ENCODE measurements at regions not wholly inside any gene's neighbourhood (a gene's known extent, or its start where the extent isn't known, plus 50 kb on each side); places are given as distances from the start of the nearest gene placed in this dataset.

GRCh38 chr4:171612907-171613306 is 200.3 kb upstream of the GALNTL6 start:
- H3K27me3 ChIP-seq (ENCODE audit: insufficient read depth, low read length) = no peaks in the 10 kb centered on the region
- H3K36me3 ChIP-seq (ENCODE audit: control insufficient read depth in 1 of 2, insufficient read depth in 2 of 2, low read length in 2 of 2) = no peaks in the 10 kb centered on the region
- no peak overlapping the region for H3K27ac ChIP-seq (ENCODE audit: low read depth, low read length)
- no peak overlapping the region for H3K9ac ChIP-seq (ENCODE audit: low read length)
- no peak for DNase-seq (ENCODE audit: low read depth, low spot score)
- RAD21 ChIA-PET (ENCODE audit: low non-redundant PET in 1 of 2, low total read pairs in 2 of 2, uncharacterized antibody in 2 of 2, unreplicated experiment in 2 of 2) = no interaction called here
- intact Hi-C loops (cut with micrococcal nuclease) = no loop called here
- CTCF ChIA-PET = no interaction called here
- no peak for ATAC-seq
- TF ChIP-seq JUND (IDR thresholded peaks at IDR 0.05) (no peak), CTCF (IDR thresholded peaks at IDR 0.05 in 2 of 3, conservative IDR thresholded peaks at IDR 0.05 in 1 of 3; ENCODE audit: borderline replicate concordance in 1 of 3, insufficient read depth in 1 of 3, low read depth in 2 of 3, low read length in 2 of 3) (no peak), POLR2A (IDR thresholded peaks at IDR 0.05; ENCODE audit: borderline replicate concordance, extremely low read depth, insufficient read depth, insufficient read length) (no peak), REST (IDR thresholded peaks at IDR 0.05; ENCODE audit: low read depth) (no peak), CEBPB (IDR thresholded peaks at IDR 0.05; ENCODE audit: low read depth) (no peak), SIN3A (IDR thresholded peaks at IDR 0.05; ENCODE audit: low read depth) (no peak), SRF (IDR thresholded peaks at IDR 0.05; ENCODE audit: low read depth) (no peak), POLR2AphosphoS5 (IDR thresholded peaks at IDR 0.05; ENCODE audit: low read depth, low read length) (no peak), ZBTB33 (IDR thresholded peaks at IDR 0.05; ENCODE audit: extremely low read depth, insufficient replicate concordance, low read length) (no peak), ZNF274 (IDR thresholded peaks at IDR 0.05; ENCODE audit: low read depth, low read length) (no peak), ELF1 (IDR thresholded peaks at IDR 0.05; ENCODE audit: borderline replicate concordance, low read depth) (no peak), MAX (IDR thresholded peaks at IDR 0.05) (no peak), EGR1 (IDR thresholded peaks at IDR 0.05; ENCODE audit: low read depth) (no peak), EZH2 (IDR thresholded peaks at IDR 0.05) (no peak), RAD21 (IDR thresholded peaks at IDR 0.05; ENCODE audit: low read depth) (no peak), SP1 (IDR thresholded peaks at IDR 0.05; ENCODE audit: low read depth) (no peak), FOSL1 (IDR thresholded peaks at IDR 0.05; ENCODE audit: low read depth) (no peak), EZH2phosphoT487 (IDR thresholded peaks at IDR 0.05; ENCODE audit: borderline replicate concordance) (no peak), ZFX (IDR thresholded peaks at IDR 0.05) (no peak), TCF7L2 (IDR thresholded peaks at IDR 0.05; ENCODE audit: borderline replicate concordance, extremely low read depth, insufficient read depth, insufficient read length) (no peak)
- no peaks in the 10 kb centered on the region for H4K20me1 ChIP-seq (ENCODE audit: insufficient read depth)
- no peak overlapping the region for H3K4me3 ChIP-seq (replicated peaks in 1 of 2; ENCODE audit: low read depth in 1 of 2, low read length in 2 of 2)
- H3K9me2 ChIP-seq (ENCODE audit: insufficient read depth) = peaks cover 4% of the 10 kb centered on the region; the same call in 1 of the 2 replicates
- no peaks in the 10 kb centered on the region for H3K9me3 ChIP-seq (ENCODE audit: control insufficient read depth in 1 of 2, insufficient read depth in 1 of 2, low read depth in 1 of 2, low read length in 2 of 2)
- BruUV-seq (replicated peaks) = no TSS peak
- H3K4me2 ChIP-seq (ENCODE audit: low read length) = no peak overlapping the region
- H3K4me1 ChIP-seq (ENCODE audit: control insufficient read depth in 1 of 2, insufficient read depth in 2 of 2, low read length in 2 of 2) = no peaks in the 10 kb centered on the region
- POLR2A ChIA-PET = no interaction called here
- no peak overlapping the region for H2AFZ ChIP-seq (ENCODE audit: low read depth, low read length, poor library complexity, severe bottlenecking)
- no peaks in the 10 kb centered on the region for H3K79me2 ChIP-seq (ENCODE audit: insufficient read depth, low read length)
